ENCODE measurements at regions not wholly inside any gene's neighbourhood (a gene's known extent, or its start where the extent isn't known, plus 50 kb on each side); places are given as distances from the start of the nearest gene placed in this dataset.

DNA sequence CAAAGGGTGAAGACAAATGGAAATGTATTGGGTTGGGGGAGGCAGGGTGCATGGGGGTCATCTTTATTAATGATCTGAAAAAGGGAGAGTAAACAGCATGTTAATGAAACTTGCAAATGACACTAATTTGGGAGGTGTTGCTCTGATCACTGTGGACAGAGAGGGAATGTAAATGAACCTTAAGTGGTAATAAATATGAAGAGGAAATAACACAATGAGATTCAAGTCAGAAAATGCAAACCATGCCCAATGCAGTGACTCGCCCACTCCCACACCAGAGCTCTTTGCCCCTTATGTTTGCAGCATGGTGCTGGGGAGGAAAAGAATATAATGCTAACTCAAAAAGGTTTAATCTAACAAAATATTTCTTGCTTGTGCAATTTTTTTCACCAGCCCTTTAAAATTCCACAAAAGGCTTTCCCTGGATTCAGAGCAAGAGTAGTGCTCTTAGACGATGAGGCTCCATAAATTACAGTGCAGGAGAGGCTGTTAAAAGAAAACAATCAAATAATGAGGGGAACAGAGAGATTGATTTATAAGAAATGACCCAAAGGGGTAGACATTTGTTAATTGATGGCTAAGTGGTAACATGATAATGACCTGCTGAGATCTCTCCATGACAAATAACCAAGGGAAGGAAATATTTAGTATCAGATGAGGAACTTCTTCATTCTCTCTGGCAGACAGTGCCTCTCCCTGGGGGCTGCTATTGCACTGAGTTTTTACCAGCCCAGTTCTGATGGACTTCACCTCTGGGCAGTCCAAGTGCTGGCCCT is 210.0 kb upstream of the PPP2R3A start:
- no peak for DNase-seq

DNA sequence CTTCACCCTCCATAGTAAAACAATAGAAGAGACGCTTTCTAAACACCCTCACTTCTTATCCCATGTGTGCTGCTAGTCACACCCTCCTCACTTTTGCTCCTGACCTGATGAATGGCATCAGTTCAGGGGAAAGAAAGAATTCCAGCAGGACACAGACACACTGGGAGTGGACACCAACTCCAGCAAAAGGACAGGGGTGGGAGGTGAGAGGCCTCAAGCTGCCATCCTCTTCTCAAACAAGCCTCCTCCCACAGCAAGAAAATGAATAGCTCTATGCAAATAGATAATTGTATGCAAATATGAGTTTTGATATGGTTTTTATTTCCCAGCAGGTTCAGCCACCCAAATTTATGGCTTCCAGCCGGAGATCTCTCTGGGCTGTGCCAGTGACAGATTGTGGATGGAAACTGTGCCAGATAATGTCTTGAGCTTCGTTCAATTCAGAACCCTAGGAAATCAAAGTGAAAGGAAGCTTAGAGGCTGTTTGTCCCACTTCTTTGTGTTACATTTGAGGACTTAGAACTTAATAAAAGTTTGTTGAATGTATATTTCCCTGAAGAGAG is 209.3 kb upstream of the PPP2R3A start:
- no peak for DNase-seq

DNA sequence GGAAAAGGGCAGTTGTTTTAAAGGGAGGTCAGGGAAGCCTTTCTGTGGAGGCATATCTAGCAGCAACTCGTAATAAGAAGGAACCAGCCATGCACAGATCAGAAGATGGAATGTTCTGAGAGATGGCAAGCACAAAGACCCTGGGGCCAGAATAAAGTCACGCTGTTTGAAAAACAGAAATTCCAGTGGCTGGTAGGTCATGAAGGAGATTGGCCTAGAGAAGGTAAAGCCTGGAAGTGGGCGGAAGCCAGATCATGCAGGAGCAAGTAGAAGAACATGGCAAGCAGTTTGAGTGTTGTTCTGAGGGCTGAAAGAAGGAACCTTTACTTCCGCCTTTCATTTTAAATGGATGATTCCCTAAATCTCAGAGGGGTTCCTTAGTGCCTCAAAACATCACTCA is 208.1 kb upstream of the PPP2R3A start:
- DNase-seq, result no peak

DNA sequence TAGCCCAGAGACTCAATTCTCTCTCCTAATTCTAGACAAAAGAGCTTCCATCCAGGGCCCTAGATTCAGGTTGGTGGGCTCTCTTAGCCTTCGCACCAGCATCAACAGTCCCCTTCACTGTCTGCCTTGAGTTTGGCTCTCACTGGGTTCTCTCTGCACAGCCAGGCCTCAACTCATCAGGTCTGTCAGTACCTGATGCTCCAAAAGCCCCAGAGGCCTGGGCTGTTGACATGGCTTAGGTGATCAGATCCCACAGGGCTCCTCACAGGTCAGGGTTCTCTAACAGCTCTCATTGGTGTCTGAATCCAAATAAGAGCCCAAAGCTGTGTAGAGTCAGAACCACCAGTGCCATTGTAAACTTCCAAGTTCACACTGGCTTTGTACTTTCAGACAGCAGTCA is 206.6 kb upstream of the PPP2R3A start:
- DNase-seq, result no peak

DNA sequence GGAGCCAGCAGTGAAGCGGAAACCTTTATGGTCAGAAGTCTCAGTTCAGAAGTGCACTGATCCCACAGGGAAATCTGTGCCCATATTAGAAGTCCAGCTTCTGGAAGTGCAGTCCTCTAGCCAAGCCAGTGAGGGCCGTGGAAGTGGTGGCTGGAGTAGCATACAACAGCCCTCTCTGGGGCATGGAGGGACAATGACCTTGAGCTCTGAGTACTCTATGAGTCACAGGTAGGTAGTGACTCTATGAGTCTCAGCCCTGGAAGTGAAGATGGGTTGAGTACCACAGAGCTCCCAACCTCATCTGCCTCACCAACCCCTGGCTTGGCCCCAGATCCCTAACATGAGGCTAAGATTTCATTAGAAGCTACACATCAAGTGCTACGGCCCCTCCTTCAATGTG is 205.9 kb upstream of the PPP2R3A start:
- DNase-seq, result no peak

DNA sequence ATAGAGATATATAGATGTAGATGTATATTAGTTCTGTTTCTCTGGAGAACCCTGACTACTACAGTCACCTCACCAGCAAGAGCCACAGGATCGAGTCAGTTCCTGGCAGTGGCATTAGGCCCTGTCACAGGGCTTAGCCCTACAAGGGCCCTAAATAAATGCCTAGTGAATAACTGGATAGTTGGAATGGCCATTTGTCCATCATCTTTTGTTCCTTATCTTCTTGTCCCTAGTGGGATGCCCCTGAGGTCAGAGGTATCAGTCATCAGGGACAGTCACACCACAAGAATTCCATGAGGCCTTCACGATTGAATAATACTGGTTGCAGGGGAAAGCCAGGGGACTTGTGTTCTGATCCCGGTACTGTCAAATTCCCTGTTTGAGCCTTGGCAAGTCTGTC is 204.9 kb upstream of the PPP2R3A start:
- DNase-seq, result no peak

DNA sequence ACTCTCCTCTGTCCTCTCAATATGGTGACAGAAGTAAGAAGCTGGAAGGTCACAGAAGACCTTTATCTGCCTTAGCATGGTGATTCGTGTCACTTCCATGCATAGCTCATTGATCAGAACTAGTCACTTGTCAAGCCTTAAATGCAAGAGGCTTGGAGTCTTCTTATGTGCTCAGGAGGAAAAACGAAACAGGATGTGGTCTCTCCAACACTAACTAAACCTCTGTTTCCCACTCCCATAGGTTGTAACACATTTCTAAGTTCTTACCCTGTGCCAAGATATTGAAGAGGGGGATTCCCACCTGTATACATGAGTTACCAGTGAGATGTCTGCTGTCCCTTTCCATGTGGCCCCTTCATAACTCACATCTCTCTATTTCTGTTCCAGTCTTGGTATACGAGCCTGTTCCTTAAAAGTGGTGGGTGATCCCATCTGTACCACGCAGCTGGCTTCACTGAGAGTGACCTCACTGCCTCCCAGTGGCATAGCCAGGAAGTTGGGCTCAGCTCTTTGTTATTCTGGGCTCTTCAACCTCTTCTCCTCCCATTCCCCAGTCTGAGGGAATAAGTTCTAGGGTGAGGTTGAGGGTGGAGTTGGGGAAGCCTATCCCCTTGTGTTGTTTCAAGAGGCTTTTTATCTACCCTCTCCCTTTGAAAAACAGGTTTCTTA is 203.2 kb upstream of the PPP2R3A start:
- no peak for DNase-seq

DNA sequence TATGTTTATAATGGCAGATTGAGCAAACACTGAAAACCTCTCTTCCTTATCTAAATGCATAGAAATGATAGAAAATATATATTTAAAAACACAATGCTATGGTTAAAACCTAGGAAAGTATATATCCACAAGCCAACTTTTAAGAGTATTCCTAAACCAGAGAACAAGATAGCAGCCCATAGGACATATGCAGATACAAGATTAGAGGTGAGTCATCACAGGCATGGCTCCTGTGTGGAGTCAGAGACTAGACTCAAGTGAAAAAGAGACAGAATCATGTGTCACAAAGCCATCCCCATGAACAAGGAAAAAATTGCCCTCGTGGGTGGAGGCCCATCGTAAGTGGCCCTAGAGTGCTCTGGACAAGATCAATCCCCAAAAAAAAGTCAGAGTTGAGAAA is 199.4 kb upstream of the PPP2R3A start:
- no peak for DNase-seq

DNA sequence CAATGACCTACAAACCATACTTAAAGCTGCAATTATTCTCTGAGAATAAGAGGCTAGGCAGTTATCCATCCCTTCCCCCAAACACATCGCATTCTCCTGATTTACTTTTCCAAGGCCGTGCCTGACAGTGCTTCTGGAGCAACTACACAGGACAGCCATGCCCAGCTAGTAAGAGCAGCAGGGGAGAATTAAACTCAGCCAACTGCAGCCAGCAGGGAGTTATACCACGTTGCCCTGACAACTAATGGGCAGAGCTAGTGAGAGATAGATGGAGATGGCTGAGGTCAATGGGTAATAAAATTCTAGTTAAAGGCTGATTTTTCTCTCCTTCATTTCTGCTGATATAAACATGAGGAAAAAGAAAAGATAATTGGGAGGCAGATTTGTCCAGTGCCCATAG is 193.8 kb upstream of the PPP2R3A start:
- DNase-seq, result no peak

DNA sequence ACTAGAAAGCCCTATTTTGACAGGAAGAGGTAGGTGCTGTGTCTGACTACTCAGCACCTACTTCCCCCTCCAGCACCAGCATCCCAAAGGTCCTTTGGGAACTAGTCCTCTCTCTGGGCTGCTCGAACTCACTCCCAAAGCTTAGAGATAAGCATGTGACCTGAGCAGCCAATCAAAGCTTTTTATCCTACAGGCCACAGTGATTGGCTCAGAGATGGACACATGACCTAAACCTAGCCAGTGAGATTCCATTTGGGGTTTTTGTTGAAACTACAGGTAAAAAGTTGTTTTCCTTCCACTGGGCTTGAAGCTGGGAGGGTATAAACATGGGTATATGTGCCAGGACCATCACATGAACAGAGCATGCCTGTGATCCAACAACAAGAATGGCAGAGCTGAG is 186.5 kb upstream of the PPP2R3A start:
- DNase-seq, result no peak

DNA sequence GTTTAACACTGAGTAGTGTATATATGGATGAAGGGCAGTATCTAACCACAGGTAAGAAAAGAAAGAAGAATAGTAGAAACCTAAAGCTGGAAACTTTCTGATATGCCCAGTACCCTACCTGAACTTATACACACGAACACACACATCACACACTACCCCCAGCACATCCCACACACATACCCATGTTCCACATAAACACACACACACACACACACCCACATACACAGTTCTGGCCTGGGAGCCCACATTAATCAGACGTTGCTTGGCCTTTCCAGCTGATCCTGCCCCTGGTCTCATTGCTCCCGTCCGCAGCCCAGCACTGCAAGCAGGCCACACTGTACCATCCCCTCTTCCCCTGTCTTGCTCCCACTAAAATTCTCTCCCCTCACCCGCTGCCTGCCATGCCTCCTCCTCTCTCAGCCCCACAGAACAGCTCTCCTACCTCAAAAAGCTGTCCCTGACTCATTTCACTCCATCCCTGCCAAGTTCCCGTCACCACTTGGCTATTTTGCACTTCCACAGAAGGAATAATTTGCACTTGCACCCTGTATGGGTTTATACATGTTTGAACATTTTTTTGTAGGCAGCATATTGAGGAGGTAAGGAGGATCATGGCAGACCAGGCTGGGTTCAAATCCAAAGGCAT is 185.8 kb upstream of the PPP2R3A start:
- no peak for DNase-seq

DNA sequence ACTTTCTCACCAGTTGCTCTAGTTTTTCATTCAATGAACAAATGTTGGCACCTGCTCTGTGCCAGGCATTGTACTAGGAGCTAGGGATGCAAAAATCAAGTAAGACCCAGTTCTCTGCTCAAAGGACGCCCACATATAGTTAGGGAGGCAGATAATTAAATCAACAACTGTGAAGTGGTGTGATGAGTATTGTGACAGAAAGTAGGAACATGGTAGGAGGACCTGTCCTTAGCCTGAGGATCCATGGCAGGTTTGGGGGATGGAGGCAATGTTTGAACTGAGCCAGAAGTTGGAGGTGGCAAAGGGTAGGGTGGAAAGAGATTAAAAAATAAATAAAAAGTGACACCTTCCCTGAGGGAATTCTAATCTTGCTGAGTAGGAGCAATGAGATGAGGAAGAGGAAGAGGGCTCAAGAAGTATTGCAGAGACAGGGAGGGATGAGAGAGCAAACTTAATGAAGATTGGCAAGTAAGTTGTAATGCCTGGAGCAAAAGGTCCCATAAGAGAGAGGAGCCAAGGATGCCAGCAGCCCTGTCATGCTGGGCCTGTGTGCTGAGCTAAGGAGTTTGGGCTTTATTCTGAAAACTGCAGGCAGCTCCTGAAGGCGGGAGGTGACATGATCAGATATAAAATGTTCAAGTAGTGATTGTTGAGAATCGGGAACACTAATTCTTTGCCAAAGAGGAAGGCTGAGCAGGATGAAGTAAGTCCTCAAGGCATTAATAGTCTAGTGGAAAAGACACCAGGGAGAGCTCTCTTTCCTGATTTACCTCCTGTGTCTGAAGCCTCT is 184.3 kb upstream of the PPP2R3A start:
- no peak for DNase-seq

DNA sequence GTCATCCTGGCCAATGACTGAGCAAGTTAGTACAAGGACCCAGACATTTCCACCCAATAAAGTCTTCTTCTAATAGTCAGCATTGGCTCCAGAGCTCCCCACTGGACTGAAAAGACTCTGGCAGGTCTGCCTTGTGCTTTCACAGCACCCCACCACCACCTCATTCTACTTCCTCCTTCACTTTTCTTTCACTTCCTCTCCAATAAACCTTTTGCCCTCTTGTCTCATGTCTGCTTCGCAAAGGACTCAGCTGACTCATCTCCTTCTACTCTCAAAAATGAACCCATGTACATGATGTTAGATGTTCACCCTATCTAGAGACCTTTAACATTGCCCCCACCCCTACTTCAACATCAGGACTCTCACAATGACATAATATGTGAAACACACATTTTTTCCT is 181.0 kb upstream of the PPP2R3A start:
- no peak for DNase-seq

DNA sequence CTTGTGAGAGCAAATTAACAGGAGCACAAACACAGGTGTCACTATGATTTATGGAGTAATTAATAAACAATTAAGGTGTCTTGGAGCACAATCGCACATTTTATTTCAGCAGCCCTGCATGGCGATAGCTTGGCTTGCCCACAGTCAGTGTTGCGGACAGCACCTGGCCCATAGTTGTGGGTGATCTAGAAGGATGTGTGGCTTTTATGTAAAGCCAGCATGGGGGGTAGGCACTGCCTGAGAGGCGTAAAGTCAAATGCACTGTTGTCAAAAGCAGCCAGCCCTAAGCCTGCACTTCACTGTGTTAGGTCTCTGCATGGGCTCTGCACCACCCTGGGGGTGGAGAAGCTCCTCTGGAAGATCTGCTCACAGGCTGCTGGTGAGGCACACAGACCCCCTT is 177.4 kb upstream of the PPP2R3A start:
- DNase-seq, result no peak

DNA sequence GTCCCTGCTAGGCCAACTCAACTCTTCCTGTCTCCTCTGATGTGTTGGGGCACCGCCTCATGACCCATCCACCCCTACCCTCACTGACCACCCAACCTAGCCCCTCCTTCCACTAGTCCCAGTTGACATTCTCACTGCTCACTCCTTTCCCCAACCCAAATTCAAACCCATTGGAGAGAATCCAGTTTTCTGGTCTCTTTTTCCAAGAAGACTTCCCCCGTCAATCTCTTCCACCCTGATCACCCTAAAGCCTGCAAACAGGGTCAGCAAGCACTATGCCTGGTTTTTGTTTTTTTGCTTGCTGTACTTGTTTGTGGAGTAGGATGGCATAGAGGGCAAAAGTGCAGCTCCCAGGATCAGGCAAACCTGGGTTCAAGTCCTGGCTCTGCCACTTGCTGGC is 176.6 kb upstream of the PPP2R3A start:
- no peak for DNase-seq

DNA sequence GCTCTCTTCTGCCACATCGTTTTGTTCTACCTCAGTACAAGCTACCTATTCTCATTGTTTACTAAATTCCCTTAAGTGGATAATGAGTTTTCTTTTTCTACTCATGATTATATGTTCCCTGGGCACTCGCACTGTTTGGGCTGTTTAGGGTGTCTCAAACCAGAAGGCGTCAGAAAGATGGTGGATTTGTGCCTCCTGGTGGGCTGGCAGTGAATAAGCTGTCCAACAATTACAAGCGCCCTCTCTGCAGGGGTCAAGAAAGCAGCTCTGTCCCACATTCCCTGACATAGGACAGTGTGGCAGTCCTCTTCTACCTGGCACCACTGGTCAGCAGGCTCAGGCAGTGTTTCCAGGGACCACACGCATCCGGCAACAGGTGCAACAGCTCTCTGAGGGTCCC is 173.4 kb upstream of the PPP2R3A start:
- no peak for DNase-seq

DNA sequence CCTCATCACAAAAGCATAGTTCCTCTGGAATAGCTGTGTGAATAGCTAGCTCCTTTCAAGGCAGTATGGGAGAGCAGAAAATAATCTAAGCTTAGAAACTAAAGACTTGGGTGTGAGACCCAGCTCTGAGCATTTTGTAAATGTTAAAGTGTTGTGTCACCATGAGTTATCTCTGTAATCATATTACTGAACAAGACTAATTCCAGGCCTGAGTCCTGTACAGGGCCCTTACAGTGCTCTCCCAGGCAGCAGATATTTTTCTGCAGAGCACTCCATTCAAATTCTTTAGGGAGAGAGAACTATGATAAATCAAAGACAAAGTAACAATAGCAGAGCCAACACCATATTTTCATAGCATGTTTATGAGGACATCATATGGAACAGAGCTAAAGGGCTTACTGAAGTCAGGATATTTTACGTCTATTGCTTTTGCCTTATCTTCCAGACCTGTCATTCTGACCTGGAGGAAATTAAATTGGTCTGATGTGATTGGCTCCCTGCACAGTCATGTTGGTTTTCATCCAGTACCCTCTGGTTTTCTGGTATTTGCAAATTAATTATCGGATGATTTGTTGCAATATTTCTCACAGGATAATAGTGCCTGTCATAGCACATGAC is 172.6 kb upstream of the PPP2R3A start:
- no peak for DNase-seq

DNA sequence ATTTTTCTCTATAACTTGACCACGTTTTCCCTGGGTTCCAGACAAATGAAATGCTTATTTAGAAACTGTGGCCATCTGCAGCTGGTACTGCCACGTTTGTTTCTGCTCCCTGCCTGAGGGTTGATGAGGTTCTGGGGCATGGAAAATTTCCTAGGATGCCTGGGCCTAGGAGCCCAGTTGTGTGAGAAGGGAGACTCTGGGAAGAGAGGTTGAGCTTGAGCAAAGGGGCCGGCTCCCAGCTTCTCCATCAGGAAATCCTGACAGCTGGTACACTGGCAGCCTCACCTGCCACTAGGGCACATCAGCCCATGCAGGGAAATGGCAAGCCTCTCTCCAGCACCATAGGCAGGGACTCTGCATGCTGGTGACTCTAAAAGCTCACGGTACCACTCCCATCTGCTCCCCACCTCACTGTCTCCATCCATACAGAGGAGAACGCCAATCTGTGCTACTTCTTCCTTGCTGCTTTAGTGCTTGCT is 165.4 kb upstream of the PPP2R3A start:
- no peak for DNase-seq

DNA sequence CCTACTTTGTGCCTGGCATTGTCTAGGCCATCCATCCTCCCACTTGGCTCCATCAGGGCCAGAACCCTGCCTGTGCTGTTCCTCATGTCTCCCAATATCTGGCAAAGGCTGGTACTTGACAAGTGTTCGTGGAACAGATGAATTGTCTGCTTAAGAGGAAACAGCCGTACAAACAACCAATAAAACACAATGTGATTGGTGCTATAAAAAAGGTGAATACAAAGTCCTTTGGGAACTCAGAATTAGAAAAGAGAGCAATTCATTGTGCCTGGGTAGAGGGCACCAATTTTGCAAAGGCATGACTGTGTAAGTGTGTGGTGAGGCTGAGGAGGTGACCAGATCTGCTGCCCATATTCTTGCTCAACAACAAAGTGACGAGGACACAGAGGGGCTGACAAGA is 164.5 kb upstream of the PPP2R3A start:
- no peak for DNase-seq

DNA sequence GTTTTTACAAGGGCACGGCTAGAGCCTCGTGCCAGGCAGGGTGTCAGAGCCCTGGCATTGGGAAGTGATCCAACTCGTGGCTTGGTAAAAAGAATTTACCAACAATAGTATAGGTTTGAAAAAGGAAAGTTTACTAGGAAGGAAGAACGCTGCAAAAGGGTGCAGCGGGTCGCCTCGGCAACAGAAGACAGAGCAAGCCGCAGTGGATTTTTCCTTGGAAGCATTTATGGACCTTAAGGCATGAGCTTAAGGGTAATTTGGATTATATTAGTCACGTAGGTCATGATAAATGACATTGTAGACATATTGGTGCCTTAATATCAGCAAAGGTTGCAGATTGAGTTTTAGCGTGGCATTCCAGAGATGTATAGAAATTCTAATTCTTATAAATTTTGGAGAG is 163.4 kb upstream of the PPP2R3A start:
- DNase-seq, result no peak

DNA sequence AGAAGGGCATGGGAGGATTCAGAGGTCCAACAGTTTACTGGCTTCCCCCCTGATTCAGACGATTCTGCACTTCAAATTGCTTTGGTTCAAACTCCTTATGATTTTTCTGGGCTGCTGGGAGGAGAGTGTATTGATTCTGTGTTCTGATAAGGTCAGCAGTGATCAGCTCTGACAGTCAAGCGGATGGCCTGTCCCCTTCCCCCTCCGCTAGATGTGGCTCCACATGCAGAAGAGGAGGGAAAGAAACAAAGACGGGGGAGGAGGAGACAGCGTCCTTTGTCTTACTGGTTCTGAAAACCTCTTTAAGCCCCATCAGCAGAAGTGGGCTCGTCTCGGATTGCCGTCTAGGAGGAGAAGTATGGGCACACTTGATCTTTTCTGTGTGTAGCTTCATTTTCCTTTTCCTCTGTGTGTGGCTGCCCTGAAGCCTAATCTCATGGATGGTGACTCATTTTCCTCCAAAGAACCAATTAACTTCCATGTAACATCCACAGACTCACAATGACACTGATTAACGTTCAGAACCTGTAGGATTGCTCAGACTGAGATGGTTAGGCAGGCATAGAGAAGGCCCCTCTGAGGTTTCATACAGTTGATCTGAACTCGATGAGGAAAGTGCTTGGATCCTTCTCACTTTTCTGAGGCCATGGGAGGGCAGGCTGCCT is 162.4 kb upstream of the PPP2R3A start:
- no peak for DNase-seq

DNA sequence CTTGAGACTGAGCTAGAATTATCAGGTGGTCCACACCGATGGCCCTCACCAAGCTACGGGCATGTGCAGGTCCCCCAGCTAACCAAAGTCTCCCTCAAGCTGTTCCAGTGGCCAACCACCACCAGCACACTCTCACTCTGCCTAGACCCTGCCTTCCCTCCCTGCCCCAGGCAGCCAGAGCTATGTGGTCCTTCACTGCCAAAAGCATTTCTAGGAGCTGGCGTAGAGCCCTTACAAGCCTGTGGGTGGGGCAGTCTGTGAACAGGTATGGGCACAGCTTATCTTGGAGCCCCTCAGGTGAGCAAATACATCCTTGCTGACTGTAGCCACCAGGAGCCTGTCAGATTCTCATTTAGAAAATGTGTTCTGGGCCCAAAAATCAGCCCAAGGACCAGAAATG is 159.8 kb upstream of the PPP2R3A start:
- no peak for DNase-seq
